NT2/D1 (cell line): ENCODE measurements at regions not wholly inside any gene's neighbourhood (a gene's known extent, or its start where the extent isn't known, plus 50 kb on each side); places are given as distances from the start of the nearest gene placed in this dataset.

Source experiments
- SUZ12 ChIP-seq: IDR thresholded peaks from 2 replicates; pipeline ENCODE4 v1.6.1; 2011; ENCODE audit not compliant: insufficient read length, insufficient read depth; ENCODE audit errors: extremely low read depth
- YY1 ChIP-seq: IDR thresholded peaks from 2 replicates; pipeline ENCODE4 v1.6.1; 2011; ENCODE audit not compliant: insufficient read length, insufficient read depth
- ZNF274 ChIP-seq: IDR thresholded peaks from 2 replicates; pipeline ENCODE4 v1.6.1; 2011; ENCODE audit warnings: mild to moderate bottlenecking, low read depth, low read length

GRCh38 chr5:167049771-167050567 is 1241.5 kb upstream of the WWC1 start:
- TF ChIP-seq SUZ12 (no peak), ZNF274 (no peak), YY1 (no peak)
